G401 (cell line): ENCODE measurements at regions not wholly inside any gene's neighbourhood (a gene's known extent, or its start where the extent isn't known, plus 50 kb on each side); places are given as distances from the start of the nearest gene placed in this dataset.
"Not testable (repeated sequence)": the region's sequence is repeated elsewhere in the genome, so short reads cannot be mapped to it uniquely, and the experiment has no call there.

ENCODE experiments used
- DNase-seq: peaks from one replicate; pipeline ENCODE4 v3.0.0-alpha.2; 2015; ENCODE audit warnings: low spot score
- in situ Hi-C: cut with HindIII; loops from 2 replicates; pipeline ENCODE4 v1.10.0; 2016; ENCODE audit warnings: low sequenced_read_pairs, mixed read lengths

- DNase-seq = no peak
- in situ Hi-C loops = no loop called here
Observed at GRCh38 chr15:62672268-62672667, 370.3 kb upstream of the TPM1 start.

GRCh38 chr15:62676891-62677290, 365.7 kb upstream of the TPM1 start:
- in situ Hi-C loops = no loop called here
- peak; percentile 85 for DNase-seq

- in situ Hi-C loops = no loop called here
- no peak for DNase-seq
Observed at GRCh38 chr15:62681939-62682896, 360.3 kb upstream of the TPM1 start.

- in situ Hi-C loops, DNase-seq: not testable (repeated sequence)
Observed at GRCh38 chr15:62683192-62683591, 359.4 kb upstream of the TPM1 start.

GRCh38 chr15:62684123-62684808, 358.3 kb upstream of the TPM1 start:
- in situ Hi-C loops = no loop called here
- DNase-seq = no peak

GRCh38 chr15:62691008-62691407, 351.5 kb upstream of the TPM1 start:
- DNase-seq = no peak
- in situ Hi-C loops = no loop called here

GRCh38 chr15:62697636-62698035, 344.9 kb upstream of the TPM1 start:
- DNase-seq = no peak
- in situ Hi-C loops = no loop called here

- in situ Hi-C loops = no loop called here
- peak; percentile 11 for DNase-seq
Observed at GRCh38 chr15:62698646-62699045, 343.9 kb upstream of the TPM1 start.

GRCh38 chr15:62706317-62706716, 336.2 kb upstream of the TPM1 start:
- in situ Hi-C loops = no loop called here
- peak; percentile 19 for DNase-seq

- in situ Hi-C loops = no loop called here
- no peak for DNase-seq
Observed at GRCh38 chr15:62708470-62708869, 334.1 kb upstream of the TPM1 start.

- no peak for DNase-seq
- in situ Hi-C loops = no loop called here
Observed at GRCh38 chr15:62709261-62709660, 333.3 kb upstream of the TPM1 start.

GRCh38 chr15:62711691-62712454, 330.7 kb upstream of the TPM1 start:
- DNase-seq = no peak
- in situ Hi-C loops = no loop called here

- in situ Hi-C loops = no loop called here
- DNase-seq = no peak
Observed at GRCh38 chr15:62712455-62712839, 330.1 kb upstream of the TPM1 start.

- in situ Hi-C loops = no loop called here
- DNase-seq = no peak
Observed at GRCh38 chr15:62715946-62716345, 326.6 kb upstream of the TPM1 start.

GRCh38 chr15:62717496-62717895, 325.1 kb upstream of the TPM1 start:
- in situ Hi-C loops = no loop called here
- DNase-seq = no peak

- in situ Hi-C loops = no loop called here
Observed at GRCh38 chr15:62719316-62719715, 323.2 kb upstream of the TPM1 start.

GRCh38 chr15:62722237-62722636, 320.3 kb upstream of the TPM1 start:
- no peak for DNase-seq
- in situ Hi-C loops = no loop called here

More at GRCh38 chr15:62719316-62719715, 323.2 kb upstream of the TPM1 start:
- no peak for DNase-seq

GRCh38 chr15:62726461-62726860, 316.1 kb upstream of the TPM1 start:
- no peak for DNase-seq
- in situ Hi-C loops = no loop called here

GRCh38 chr15:62727501-62727900, 315.0 kb upstream of the TPM1 start:
- DNase-seq = no peak
- in situ Hi-C loops = no loop called here

GRCh38 chr15:62730825-62731224, 311.7 kb upstream of the TPM1 start:
- in situ Hi-C loops = no loop called here
- DNase-seq = no peak
